Adrenal gland (tissue), 5 donors: ENCODE measurements at regions not wholly inside any gene's neighbourhood (a gene's known extent, or its start where the extent isn't known, plus 50 kb on each side); places are given as distances from the start of the nearest gene placed in this dataset.

Source experiments
- POLR2A ChIP-seq, 2 donors: fragments of 450-650 bp; IDR thresholded peaks; one replicate each; pipeline ENCODE4 v1.6.1; 2017; ENCODE audit warnings: antibody characterized with exemption in 2 of 2, mild to moderate bottlenecking in 2 of 2, moderate library complexity in 1 of 2
- TF ChIP-seq, protein P1 (sequence below), 6 experiments: fragments of 450-650 bp in 4 of 6; fragments of 200-600 bp in 2 of 6; sonication (generic) in 1 of 6; IDR thresholded peaks; 1 replicate in 5 of 6; 2 replicates in 1 of 6; pipeline versions ENCODE4 v1.5.1 to v1.8.0; 2016 to 2021; ENCODE audit warnings: antibody characterized with exemption in 6 of 6, mild to moderate bottlenecking in 2 of 6, moderate library complexity in 1 of 6
- donor health status: DM: no; HTN: no; CAD: no.

- TF ChIP-seq, protein P1, sequence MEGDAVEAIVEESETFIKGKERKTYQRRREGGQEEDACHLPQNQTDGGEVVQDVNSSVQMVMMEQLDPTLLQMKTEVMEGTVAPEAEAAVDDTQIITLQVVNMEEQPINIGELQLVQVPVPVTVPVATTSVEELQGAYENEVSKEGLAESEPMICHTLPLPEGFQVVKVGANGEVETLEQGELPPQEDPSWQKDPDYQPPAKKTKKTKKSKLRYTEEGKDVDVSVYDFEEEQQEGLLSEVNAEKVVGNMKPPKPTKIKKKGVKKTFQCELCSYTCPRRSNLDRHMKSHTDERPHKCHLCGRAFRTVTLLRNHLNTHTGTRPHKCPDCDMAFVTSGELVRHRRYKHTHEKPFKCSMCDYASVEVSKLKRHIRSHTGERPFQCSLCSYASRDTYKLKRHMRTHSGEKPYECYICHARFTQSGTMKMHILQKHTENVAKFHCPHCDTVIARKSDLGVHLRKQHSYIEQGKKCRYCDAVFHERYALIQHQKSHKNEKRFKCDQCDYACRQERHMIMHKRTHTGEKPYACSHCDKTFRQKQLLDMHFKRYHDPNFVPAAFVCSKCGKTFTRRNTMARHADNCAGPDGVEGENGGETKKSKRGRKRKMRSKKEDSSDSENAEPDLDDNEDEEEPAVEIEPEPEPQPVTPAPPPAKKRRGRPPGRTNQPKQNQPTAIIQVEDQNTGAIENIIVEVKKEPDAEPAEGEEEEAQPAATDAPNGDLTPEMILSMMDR (IDR thresholded peaks at IDR 0.05) = no peak
- no peak for TF ChIP-seq POLR2A (IDR thresholded peaks at IDR 0.05)
Observed at GRCh38 chr11:127888386-127888785, 699.0 kb downstream of the ETS1 start.
